NCI-H2171 treated with DMSO at 0.1 percent for 48 hours (cell line): ENCODE measurements at regions not wholly inside any gene's neighbourhood (a gene's known extent, or its start where the extent isn't known, plus 50 kb on each side); places are given as distances from the start of the nearest gene placed in this dataset.

Experiments used
- DNase-seq: peaks from one replicate; lab custom pipeline; 2025; lab: John Stamatoyannopoulos, UW

- DNase-seq: no peak
Observed at GRCh38 chr17:70021726-70022125, 53.3 kb upstream of the KCNJ16 start.

- DNase-seq: no peak
Observed at GRCh38 chr17:70022175-70022574, 52.9 kb upstream of the KCNJ16 start.

- DNase-seq: no peak
Observed at GRCh38 chr17:70024253-70024652, 50.8 kb upstream of the KCNJ16 start.
